Immature natural killer cell (primary cell): ENCODE measurements at regions not wholly inside any gene's neighbourhood (a gene's known extent, or its start where the extent isn't known, plus 50 kb on each side); places are given as distances from the start of the nearest gene placed in this dataset.

Source experiments
- DNase-seq, 3 donors: peaks; one replicate each; pipeline ENCODE4 v3.0.0; 2022; ENCODE audit warnings: mixed read lengths in 1 of 3
- H3K27ac Mint-ChIP-seq, 6 donors: one replicate each; pipeline ENCODE4 v1.8.0; 2020; ENCODE audit warnings: mixed read lengths in 6 of 6, mild to moderate bottlenecking in 5 of 6, inconsistent platforms in 4 of 6, moderate library complexity in 3 of 6
- H3K27me3 Mint-ChIP-seq, 3 donors: one replicate each; pipeline ENCODE4 v1.8.0; 2020 to 2021; ENCODE audit warnings: low read depth in 3 of 3, mild to moderate bottlenecking in 3 of 3, mixed read lengths in 3 of 3, moderate library complexity in 3 of 3, inconsistent platforms in 1 of 3
- H3K36me3 Mint-ChIP-seq, 3 donors: one replicate each; pipeline ENCODE4 v1.8.0; 2020; ENCODE audit warnings: mixed read lengths in 3 of 3, inconsistent platforms in 2 of 3, mild to moderate bottlenecking in 2 of 3
- H3K4me1 Mint-ChIP-seq, 2 donors: one replicate each; pipeline ENCODE4 v1.8.0; 2020; ENCODE audit warnings: inconsistent platforms in 2 of 2, mild to moderate bottlenecking in 2 of 2, mixed read lengths in 2 of 2, moderate library complexity in 1 of 2
- H3K4me3 Mint-ChIP-seq, 5 donors: one replicate each; pipeline ENCODE4 v1.8.0; 2020; ENCODE audit warnings: mild to moderate bottlenecking in 5 of 5, mixed read lengths in 5 of 5, inconsistent platforms in 3 of 5, moderate library complexity in 3 of 5
- H3K9me3 Mint-ChIP-seq, 6 donors: one replicate each; pipeline ENCODE4 v1.8.0; 2020; ENCODE audit warnings: mild to moderate bottlenecking in 6 of 6, mixed read lengths in 6 of 6, inconsistent platforms in 4 of 6, moderate library complexity in 3 of 6

GRCh38 chr18:40040574-40040973 lies 1914.5 kb upstream of the PIK3C3 start:
- Mint-ChIP-seq H3K27me3 (peaks cover 0 to 1% (median 0%) of the 10 kb centered on the region in 3 donors), H3K4me3 (no peak overlapping the region), H3K9me3 (peaks cover 8 to 53% (median 22%) of the 10 kb centered on the region in 6 donors), H3K27ac (no peak overlapping the region), H3K4me1 (no peaks in the 10 kb centered on the region), H3K36me3 (peaks cover 0 to 4% (median 4%) of the 10 kb centered on the region in 3 donors)
- no peak for DNase-seq

- peaks cover 11 to 38% (median 22%) of the 10 kb centered on the region in 6 donors for H3K9me3 Mint-ChIP-seq
- peaks cover 0 to 4% (median 4%) of the 10 kb centered on the region in 3 donors for H3K36me3 Mint-ChIP-seq
- H3K27me3 Mint-ChIP-seq: peaks cover 0 to 1% (median 0%) of the 10 kb centered on the region in 3 donors
- no peak for DNase-seq
- no peak overlapping the region for H3K4me3 Mint-ChIP-seq
- no peaks in the 10 kb centered on the region for H3K4me1 Mint-ChIP-seq
- no peak overlapping the region for H3K27ac Mint-ChIP-seq
These were observed 1917.7 kb upstream of the PIK3C3 start for GRCh38 chr18:40037356-40037755.

GRCh38 chr18:40036861-40037260 lies 1918.2 kb upstream of the PIK3C3 start:
- H3K9me3 Mint-ChIP-seq: peaks cover 11 to 38% (median 22%) of the 10 kb centered on the region in 6 donors
- H3K36me3 Mint-ChIP-seq: peaks cover 0 to 4% (median 4%) of the 10 kb centered on the region in 3 donors
- no peak overlapping the region for H3K4me3 Mint-ChIP-seq
- DNase-seq: no peak
- no peak overlapping the region for H3K27ac Mint-ChIP-seq
- no peaks in the 10 kb centered on the region for H3K4me1 Mint-ChIP-seq
- H3K27me3 Mint-ChIP-seq: peaks cover 0 to 1% (median 0%) of the 10 kb centered on the region in 3 donors

- no peak overlapping the region for H3K4me3 Mint-ChIP-seq
- H3K27ac Mint-ChIP-seq: no peak overlapping the region
- no peaks in the 10 kb centered on the region for H3K4me1 Mint-ChIP-seq
- peaks cover 0 to 1% (median 0%) of the 10 kb centered on the region in 3 donors for H3K27me3 Mint-ChIP-seq
- peaks cover 0 to 4% (median 4%) of the 10 kb centered on the region in 3 donors for H3K36me3 Mint-ChIP-seq
- H3K9me3 Mint-ChIP-seq: peaks cover 11 to 38% (median 22%) of the 10 kb centered on the region in 6 donors
- DNase-seq: no peak
These were observed 1919.1 kb upstream of the PIK3C3 start for GRCh38 chr18:40035966-40036365.

GRCh38 chr18:40032076-40032475 lies 1923.0 kb upstream of the PIK3C3 start:
- no peak for DNase-seq
- Mint-ChIP-seq H3K27ac (no peak overlapping the region), H3K27me3 (no peaks in the 10 kb centered on the region), H3K36me3 (no peaks in the 10 kb centered on the region), H3K4me3 (no peak overlapping the region), H3K4me1 (no peaks in the 10 kb centered on the region), H3K9me3 (peaks cover 8 to 38% (median 16%) of the 10 kb centered on the region in 6 donors)

GRCh38 chr18:40031435-40031834 lies 1923.6 kb upstream of the PIK3C3 start:
- DNase-seq: no peak
- Mint-ChIP-seq H3K27me3 (no peaks in the 10 kb centered on the region), H3K4me1 (no peaks in the 10 kb centered on the region), H3K4me3 (no peak overlapping the region), H3K27ac (no peak overlapping the region), H3K36me3 (no peaks in the 10 kb centered on the region), H3K9me3 (peaks cover 8 to 41% (median 15%) of the 10 kb centered on the region in 6 donors)

GRCh38 chr18:40019797-40020392 lies 1935.1 kb upstream of the PIK3C3 start:
- H3K27ac Mint-ChIP-seq: no peak overlapping the region
- no peak for DNase-seq
- no peak overlapping the region for H3K4me3 Mint-ChIP-seq
- H3K36me3 Mint-ChIP-seq: peaks cover 0 to 3% (median 0%) of the 10 kb centered on the region in 3 donors
- H3K27me3 Mint-ChIP-seq: no peaks in the 10 kb centered on the region
- no peaks in the 10 kb centered on the region for H3K4me1 Mint-ChIP-seq
- peaks cover 6 to 54% (median 17%) of the 10 kb centered on the region in 6 donors for H3K9me3 Mint-ChIP-seq

GRCh38 chr18:40018266-40018665 lies 1936.8 kb upstream of the PIK3C3 start:
- Mint-ChIP-seq H3K4me3 (no peak overlapping the region), H3K4me1 (no peaks in the 10 kb centered on the region), H3K9me3 (peaks cover 6 to 46% (median 16%) of the 10 kb centered on the region in 6 donors), H3K27ac (no peak overlapping the region), H3K27me3 (no peaks in the 10 kb centered on the region), H3K36me3 (no peaks in the 10 kb centered on the region)
- no peak for DNase-seq

GRCh38 chr18:40017021-40017420 lies 1938.0 kb upstream of the PIK3C3 start:
- Mint-ChIP-seq H3K4me1 (no peaks in the 10 kb centered on the region), H3K27me3 (no peaks in the 10 kb centered on the region), H3K4me3 (no peak overlapping the region)

GRCh38 chr18:40016405-40016804 lies 1938.6 kb upstream of the PIK3C3 start:
- Mint-ChIP-seq H3K36me3 (no peaks in the 10 kb centered on the region), H3K4me1 (no peaks in the 10 kb centered on the region), H3K9me3 (peaks cover 3 to 40% (median 9%) of the 10 kb centered on the region in 6 donors), H3K4me3 (no peak overlapping the region), H3K27me3 (no peaks in the 10 kb centered on the region), H3K27ac (no peak overlapping the region)
- no peak for DNase-seq

More at GRCh38 chr18:40017021-40017420, 1938.0 kb upstream of the PIK3C3 start:
- Mint-ChIP-seq H3K9me3 (peaks cover 3 to 40% (median 10%) of the 10 kb centered on the region in 6 donors), H3K27ac (no peak overlapping the region), H3K36me3 (no peaks in the 10 kb centered on the region)
- DNase-seq: no peak

- H3K27me3 Mint-ChIP-seq: no peaks in the 10 kb centered on the region
- DNase-seq: no peak
- H3K27ac Mint-ChIP-seq: no peak overlapping the region
- H3K4me3 Mint-ChIP-seq: no peak overlapping the region
- no peaks in the 10 kb centered on the region for H3K4me1 Mint-ChIP-seq
- peaks cover 2 to 33% (median 6%) of the 10 kb centered on the region in 6 donors for H3K9me3 Mint-ChIP-seq
- no peaks in the 10 kb centered on the region for H3K36me3 Mint-ChIP-seq
These were observed 1941.9 kb upstream of the PIK3C3 start for GRCh38 chr18:40013001-40013609.

GRCh38 chr18:40011201-40011600 lies 1943.8 kb upstream of the PIK3C3 start:
- H3K36me3 Mint-ChIP-seq: no peaks in the 10 kb centered on the region
- DNase-seq: no peak
- H3K27me3 Mint-ChIP-seq: no peaks in the 10 kb centered on the region
- peaks cover 5 to 19% (median 8%) of the 10 kb centered on the region in 6 donors for H3K9me3 Mint-ChIP-seq
- H3K27ac Mint-ChIP-seq: no peak overlapping the region
- no peaks in the 10 kb centered on the region for H3K4me1 Mint-ChIP-seq
- no peak overlapping the region for H3K4me3 Mint-ChIP-seq

- no peaks in the 10 kb centered on the region for H3K4me1 Mint-ChIP-seq
- H3K9me3 Mint-ChIP-seq: peaks cover 10 to 42% (median 12%) of the 10 kb centered on the region in 6 donors
- H3K4me3 Mint-ChIP-seq: no peak overlapping the region
- H3K36me3 Mint-ChIP-seq: no peaks in the 10 kb centered on the region
- H3K27me3 Mint-ChIP-seq: peaks cover 0 to 2% (median 0%) of the 10 kb centered on the region in 3 donors
- no peak for DNase-seq
- no peak overlapping the region for H3K27ac Mint-ChIP-seq
These were observed 1948.4 kb upstream of the PIK3C3 start for GRCh38 chr18:40006634-40007033.

GRCh38 chr18:40004246-40004645 lies 1950.8 kb upstream of the PIK3C3 start:
- no peak overlapping the region for H3K4me3 Mint-ChIP-seq
- H3K27me3 Mint-ChIP-seq: peaks cover 0 to 2% (median 0%) of the 10 kb centered on the region in 3 donors
- no peak for DNase-seq
- no peak overlapping the region for H3K27ac Mint-ChIP-seq
- no peaks in the 10 kb centered on the region for H3K4me1 Mint-ChIP-seq
- no peaks in the 10 kb centered on the region for H3K36me3 Mint-ChIP-seq
- peaks cover 8 to 60% (median 18%) of the 10 kb centered on the region in 6 donors for H3K9me3 Mint-ChIP-seq
